HFF-Myc (cell line): ENCODE measurements at regions not wholly inside any gene's neighbourhood (a gene's known extent, or its start where the extent isn't known, plus 50 kb on each side); places are given as distances from the start of the nearest gene placed in this dataset.
"Not testable (repeated sequence)": the region's sequence is repeated elsewhere in the genome, so short reads cannot be mapped to it uniquely, and the experiment has no call there.

Experiments used
- DNase-seq: peaks from one replicate; pipeline ENCODE4 v3.0.0-alpha.2; 2011; ENCODE audit warnings: low read depth; ENCODE audit errors: extremely low read depth
- H3K4me3 ChIP-seq: replicated peaks from 2 replicates; pipeline ENCODE4 v1.5.1; 2011; ENCODE audit warnings: low read depth, mild to moderate bottlenecking, control low read depth, low read length
- CTCF ChIP-seq: IDR thresholded peaks from 2 replicates; pipeline ENCODE4 v1.5.1; 2012; ENCODE audit warnings: mild to moderate bottlenecking, low read depth, low read length, control low read depth; ENCODE audit errors: missing control alignments

- H3K4me3 ChIP-seq = no peak overlapping the region; the same call in 1 of the 2 replicates
These were observed 81.5 kb upstream of the PPM1B start for GRCh38 chr2:44087036-44087713.

GRCh38 chr2:44087714-44088092 lies 81.0 kb upstream of the PPM1B start:
- no peak for DNase-seq
- no peak overlapping the region for H3K4me3 ChIP-seq
- TF ChIP-seq CTCF = no peak

More at GRCh38 chr2:44087036-44087713, 81.5 kb upstream of the PPM1B start:
- peak; percentile 44 for DNase-seq
- TF ChIP-seq CTCF = peak; percentile 94

GRCh38 chr2:44092519-44092918 lies 76.2 kb upstream of the PPM1B start:
- DNase-seq, H3K4me3 ChIP-seq: not testable (repeated sequence)

DNA sequence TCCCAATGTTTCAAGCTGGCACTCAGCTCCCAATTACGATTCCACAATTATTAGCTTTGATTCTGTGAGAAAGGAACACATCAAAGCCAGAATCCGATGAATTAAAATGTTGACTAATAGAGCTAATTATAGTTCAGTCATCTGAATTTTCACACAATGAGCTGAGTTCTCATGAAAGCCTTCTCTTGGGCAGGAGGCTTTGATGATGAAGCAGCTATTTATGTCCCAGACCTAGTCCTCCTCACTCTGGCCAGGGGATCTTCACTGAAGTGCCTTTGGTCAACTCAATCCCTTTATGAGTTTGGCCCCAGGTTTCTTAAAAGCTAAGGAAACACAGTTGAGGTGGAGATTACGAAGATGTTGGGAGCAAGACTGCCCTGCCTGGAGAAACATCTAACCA lies 74.7 kb upstream of the PPM1B start:
- no peak for TF ChIP-seq CTCF
- DNase-seq = no peak
- H3K4me3 ChIP-seq = no peak overlapping the region

DNA sequence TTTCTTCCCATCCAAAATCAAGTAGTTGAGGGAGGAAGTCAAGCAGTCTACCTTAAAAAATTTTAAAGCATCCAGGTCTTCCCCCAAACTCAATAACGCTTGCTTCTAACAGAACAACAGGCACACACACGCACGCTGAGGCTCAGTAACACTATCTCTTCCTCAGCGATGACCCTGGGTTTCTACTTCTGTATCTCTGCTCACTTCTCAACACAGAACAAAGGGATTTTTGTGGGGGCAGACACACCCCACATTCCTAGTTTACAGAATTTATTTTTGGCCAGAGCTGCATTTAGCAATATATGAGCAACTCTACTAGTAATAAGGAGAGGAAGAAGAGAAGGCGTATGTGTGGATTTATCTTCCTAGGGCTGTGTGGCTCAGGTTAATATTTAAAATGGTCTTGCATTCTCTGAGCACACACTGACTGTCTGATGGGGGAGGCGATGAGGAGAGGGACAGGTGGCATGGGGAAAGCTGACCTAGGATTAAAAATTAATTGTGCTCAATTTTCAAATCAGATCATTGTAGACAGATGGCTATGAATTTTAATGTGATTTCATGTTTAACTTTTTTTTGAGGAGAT lies 71.3 kb upstream of the PPM1B start:
- no peak for DNase-seq
- TF ChIP-seq CTCF = no peak
- H3K4me3 ChIP-seq = no peak overlapping the region

DNA sequence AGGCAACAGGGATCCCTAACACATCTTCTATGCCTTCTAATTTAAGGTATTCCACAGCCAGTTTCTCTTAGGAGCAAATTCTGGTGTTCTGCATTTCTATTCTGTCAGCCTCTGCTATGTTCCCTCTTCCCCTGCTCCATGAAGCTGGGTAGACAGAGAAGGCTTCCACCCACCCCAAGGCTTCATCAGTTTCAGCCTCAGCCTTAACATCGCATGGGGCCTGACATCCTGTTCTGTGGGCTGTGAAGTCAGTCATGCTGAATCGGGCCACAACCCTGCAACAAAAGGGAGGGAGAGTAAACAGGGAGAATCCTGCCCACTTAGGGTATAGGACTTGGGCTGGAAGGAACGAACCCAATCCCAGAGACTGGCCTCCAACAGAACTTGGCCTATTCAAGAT lies 70.6 kb upstream of the PPM1B start:
- H3K4me3 ChIP-seq = no peak overlapping the region
- no peak for DNase-seq
- no peak for TF ChIP-seq CTCF

GRCh38 chr2:44098891-44099290 lies 69.8 kb upstream of the PPM1B start:
- H3K4me3 ChIP-seq = no peak overlapping the region
- no peak for TF ChIP-seq CTCF
- no peak for DNase-seq
